ENCODE measurements at regions not wholly inside any gene's neighbourhood (a gene's known extent, or its start where the extent isn't known, plus 50 kb on each side); places are given as distances from the start of the nearest gene placed in this dataset.

- no peak overlapping the region for H2AFZ ChIP-seq (ENCODE audit: low read length)
- no peak overlapping the region for H3K9ac ChIP-seq (ENCODE audit: insufficient read depth, low read depth, low read length)
- H3K27ac ChIP-seq (ENCODE audit: extremely low read length, insufficient read depth, low read length) = no peak overlapping the region
- ChIA-PET CTCF (ENCODE audit: low intra/inter-chr PET ratio, low total read pairs) (no interaction called here), POLR2A (interaction anchor here (0.8 kb wide), 1 partner anchor 9 kb away, joined by 3 read pairs; no protein-coding TSS in a partner anchor)
- intact Hi-C loops (cut with micrococcal nuclease; ENCODE audit: unreplicated experiment) = no loop called here
- in situ Hi-C loops (cut with HindIII; ENCODE audit: extremely low pct_ligation_motif_present, low pct_unique_long_range_greater_than_20kb) = no loop called here
- DNase-seq (ENCODE audit: low spot score) (no peak), ATAC-seq (no peak), FAIRE-seq (no peak)
- H3K4me2 ChIP-seq (ENCODE audit: low read depth, low read length) = no peak overlapping the region
- peaks cover 37% of the 10 kb centered on the region for H3K4me1 ChIP-seq (ENCODE audit: insufficient read depth, low read length)
- H4K20me1 ChIP-seq (ENCODE audit: insufficient read depth, low read length) = no peaks in the 10 kb centered on the region
- no peak overlapping the region for H3K4me3 ChIP-seq (replicated peaks in 1 of 3; ENCODE audit: insufficient read depth in 1 of 3, low read depth in 2 of 3, low read length in 3 of 3)
- H3K9me3 ChIP-seq (ENCODE audit: low read length) = no peaks in the 10 kb centered on the region
- TF ChIP-seq HOXD1 (CRISPR knock-in tag; IDR thresholded peaks at IDR 0.05) (no peak), ARID3A (IDR thresholded peaks at IDR 0.05; ENCODE audit: low read depth, low read length) (no peak), RARA (CRISPR knock-in tag; IDR thresholded peaks at IDR 0.05) (no peak), ZNF317 (CRISPR knock-in tag; IDR thresholded peaks at IDR 0.05) (no peak), TAF1 (CRISPR knock-in tag; IDR thresholded peaks at IDR 0.05) (no peak), PHF5A (CRISPR knock-in tag; IDR thresholded peaks at IDR 0.05; ENCODE audit: low read depth, unreplicated experiment) (no peak), NR3C1 (CRISPR knock-in tag; IDR thresholded peaks at IDR 0.05) (no peak), ARNT (IDR thresholded peaks at IDR 0.05) (no peak), SMAD9 (CRISPR knock-in tag; IDR thresholded peaks at IDR 0.05) (no peak), ZUFSP (CRISPR knock-in tag; IDR thresholded peaks at IDR 0.05; ENCODE audit: borderline replicate concordance) (no peak), HNRNPL (IDR thresholded peaks at IDR 0.05; ENCODE audit: low read depth, low read length) (no peak), ZXDC (CRISPR knock-in tag; IDR thresholded peaks at IDR 0.05) (no peak), HOMEZ (CRISPR knock-in tag; IDR thresholded peaks at IDR 0.05; ENCODE audit: low read depth) (no peak), NAIF1 (CRISPR knock-in tag; IDR thresholded peaks at IDR 0.05; ENCODE audit: borderline replicate concordance) (no peak), SNAI1 (CRISPR knock-in tag; IDR thresholded peaks at IDR 0.05; ENCODE audit: borderline replicate concordance) (no peak), NFRKB (IDR thresholded peaks at IDR 0.05) (no peak)
- TF ChIP-seq, protein P1, sequence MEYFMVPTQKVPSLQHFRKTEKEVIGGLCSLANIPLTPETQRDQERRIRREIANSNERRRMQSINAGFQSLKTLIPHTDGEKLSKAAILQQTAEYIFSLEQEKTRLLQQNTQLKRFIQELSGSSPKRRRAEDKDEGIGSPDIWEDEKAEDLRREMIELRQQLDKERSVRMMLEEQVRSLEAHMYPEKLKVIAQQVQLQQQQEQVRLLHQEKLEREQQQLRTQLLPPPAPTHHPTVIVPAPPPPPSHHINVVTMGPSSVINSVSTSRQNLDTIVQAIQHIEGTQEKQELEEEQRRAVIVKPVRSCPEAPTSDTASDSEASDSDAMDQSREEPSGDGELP (IDR thresholded peaks at IDR 0.05; ENCODE audit: borderline replicate concordance, low read depth) = no peak
- TF ChIP-seq, protein P2, sequence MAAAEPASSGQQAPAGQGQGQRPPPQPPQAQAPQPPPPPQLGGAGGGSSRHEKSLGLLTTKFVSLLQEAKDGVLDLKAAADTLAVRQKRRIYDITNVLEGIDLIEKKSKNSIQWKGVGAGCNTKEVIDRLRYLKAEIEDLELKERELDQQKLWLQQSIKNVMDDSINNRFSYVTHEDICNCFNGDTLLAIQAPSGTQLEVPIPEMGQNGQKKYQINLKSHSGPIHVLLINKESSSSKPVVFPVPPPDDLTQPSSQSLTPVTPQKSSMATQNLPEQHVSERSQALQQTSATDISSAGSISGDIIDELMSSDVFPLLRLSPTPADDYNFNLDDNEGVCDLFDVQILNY (CRISPR knock-in tag; conservative IDR thresholded peaks at IDR 0.05) = no peak
- no peaks in the 10 kb centered on the region for H3K79me2 ChIP-seq (ENCODE audit: insufficient read depth, low read length)
- BruUV-seq (replicated peaks) = no TSS peak
- no peaks in the 10 kb centered on the region for H3K36me3 ChIP-seq (replicated peaks in 1 of 2; ENCODE audit: control insufficient read depth in 1 of 2, insufficient read depth in 2 of 2, low read length in 2 of 2)
- H3K27me3 ChIP-seq (ENCODE audit: control insufficient read depth in 1 of 2, insufficient read depth in 2 of 2, low read length in 2 of 2) = no peaks in the 10 kb centered on the region
- WGBS (ENCODE audit: low lambda C conversion rate) = 95% methylated on average over 2 of the region's 2 CpGs
Measured at GRCh38 chr3:177349384-177349783, 152.1 kb upstream of the TBL1XR1 start.
